IgD-negative memory B cell (primary cell): ENCODE measurements at regions not wholly inside any gene's neighbourhood (a gene's known extent, or its start where the extent isn't known, plus 50 kb on each side); places are given as distances from the start of the nearest gene placed in this dataset.

ENCODE experiments used
- H3K27ac Mint-ChIP-seq, 3 donors: one replicate each; pipeline ENCODE4 v1.8.0; 2020 to 2022; ENCODE audit warnings: mild to moderate bottlenecking in 3 of 3, mixed read lengths in 3 of 3, moderate library complexity in 1 of 3
- H3K27me3 Mint-ChIP-seq: one replicate; pipeline ENCODE4 v1.8.0; 2021; ENCODE audit warnings: mixed read lengths
- H3K36me3 Mint-ChIP-seq: one replicate; pipeline ENCODE4 v1.8.0; 2020; ENCODE audit warnings: mild to moderate bottlenecking, mixed read lengths
- H3K4me1 Mint-ChIP-seq, 3 donors: one replicate each; pipeline ENCODE4 v1.8.0; 2020 to 2022; ENCODE audit warnings: mixed read lengths in 3 of 3, mild to moderate bottlenecking in 1 of 3
- H3K4me3 Mint-ChIP-seq, 4 donors: one replicate each; pipeline ENCODE4 v1.8.0; 2020 to 2022; ENCODE audit warnings: mild to moderate bottlenecking in 4 of 4, mixed read lengths in 4 of 4, moderate library complexity in 3 of 4
- H3K9me3 Mint-ChIP-seq, 3 donors: one replicate each; pipeline ENCODE4 v1.8.0; 2020 to 2021; ENCODE audit warnings: mixed read lengths in 3 of 3, mild to moderate bottlenecking in 1 of 3

DNA sequence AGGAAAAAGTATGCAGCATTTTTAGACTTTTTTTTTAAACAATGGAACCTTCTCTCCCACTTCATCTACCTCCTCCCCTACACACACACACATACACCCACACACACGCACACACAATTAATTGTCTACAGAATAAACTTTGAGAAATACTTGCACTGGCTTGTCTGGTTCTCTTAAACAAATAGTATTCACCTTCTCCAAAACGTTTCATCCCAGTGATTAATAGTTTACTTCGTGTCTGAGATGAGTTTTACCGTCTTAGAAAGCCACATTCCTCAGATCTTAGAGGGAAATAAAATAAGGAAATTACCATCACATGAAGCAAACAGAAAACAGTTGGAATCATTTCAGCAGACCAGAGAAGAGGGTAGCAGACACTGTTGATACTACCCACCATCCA is 570.6 kb upstream of the CLINT1 start:
- no peaks in the 10 kb centered on the region for H3K27me3 Mint-ChIP-seq
- H3K36me3 Mint-ChIP-seq = peaks cover 5% of the 10 kb centered on the region
- H3K4me1 Mint-ChIP-seq = peaks cover 13 to 18% (median 17%) of the 10 kb centered on the region in 3 donors
- peak overlapping the region in 1 of 3 donors; percentile 44 for H3K27ac Mint-ChIP-seq
- H3K4me3 Mint-ChIP-seq = no peak overlapping the region
- H3K9me3 Mint-ChIP-seq = peaks cover 1 to 6% (median 2%) of the 10 kb centered on the region in 3 donors

- no peak overlapping the region for H3K27ac Mint-ChIP-seq
- no peaks in the 10 kb centered on the region for H3K27me3 Mint-ChIP-seq
These were observed 564.8 kb upstream of the CLINT1 start for GRCh38 chr5:158423623-158424200.

DNA sequence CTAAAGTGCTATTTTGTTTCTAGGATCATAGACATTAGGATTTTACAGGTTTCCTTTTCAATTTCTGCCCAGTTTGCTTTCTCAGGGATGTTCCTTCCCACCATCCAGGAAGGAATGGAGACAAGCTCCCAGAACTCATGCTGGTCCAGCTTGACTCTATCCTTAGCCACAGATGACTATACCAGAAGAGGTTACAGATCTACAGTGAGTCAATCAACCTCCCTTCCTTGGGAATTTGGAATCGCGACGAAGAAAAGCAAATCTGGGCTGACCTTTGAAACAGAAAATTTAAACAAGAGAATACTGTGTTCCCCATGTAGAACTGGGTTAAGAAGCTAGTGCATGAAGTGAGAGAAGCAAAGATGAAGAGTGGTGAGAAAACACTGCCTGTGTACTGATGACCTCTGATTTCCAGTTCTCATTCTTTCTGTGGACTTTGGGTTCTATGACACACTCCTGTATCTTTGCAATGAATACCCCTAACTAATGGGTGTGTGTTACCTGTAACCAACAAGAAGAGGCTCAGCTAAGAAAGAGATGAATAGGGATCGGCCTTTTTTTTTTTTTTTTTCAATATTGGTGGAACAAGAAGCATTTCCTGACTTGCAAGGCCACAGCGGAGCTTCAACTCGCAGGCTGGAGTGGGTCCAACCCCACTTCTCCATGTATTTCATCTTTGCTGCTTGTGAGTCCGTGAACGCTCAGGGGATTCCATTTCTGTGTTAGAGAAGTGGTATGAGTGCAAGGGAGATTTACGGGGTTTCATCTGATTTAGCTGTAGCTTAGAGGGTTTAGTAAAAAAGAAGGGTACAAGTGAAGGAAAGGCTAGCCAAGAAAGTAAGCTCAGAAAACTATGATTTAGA is 563.9 kb upstream of the CLINT1 start:
- no peak overlapping the region for H3K4me3 Mint-ChIP-seq
- no peak overlapping the region for H3K27ac Mint-ChIP-seq

More at GRCh38 chr5:158423623-158424200, 564.8 kb upstream of the CLINT1 start:
- peaks cover 0 to 3% (median 2%) of the 10 kb centered on the region in 3 donors for H3K9me3 Mint-ChIP-seq
- no peak overlapping the region for H3K4me3 Mint-ChIP-seq
- peaks cover 5% of the 10 kb centered on the region for H3K36me3 Mint-ChIP-seq
- H3K4me1 Mint-ChIP-seq = peaks cover 6 to 12% (median 6%) of the 10 kb centered on the region in 3 donors

GRCh38 chr5:158421319-158421718 is 562.4 kb upstream of the CLINT1 start:
- Mint-ChIP-seq H3K4me1 (peaks cover 6 to 12% (median 6%) of the 10 kb centered on the region in 3 donors), H3K27me3 (no peaks in the 10 kb centered on the region), H3K27ac (no peak overlapping the region), H3K4me3 (peak overlapping the region in 1 of 4 donors; percentile 49), H3K9me3 (peaks cover 0 to 3% (median 0%) of the 10 kb centered on the region in 3 donors), H3K36me3 (peaks cover 1% of the 10 kb centered on the region)

More for the DNA sequence above, 563.9 kb upstream of the CLINT1 start:
- Mint-ChIP-seq H3K27me3 (no peaks in the 10 kb centered on the region), H3K9me3 (peaks cover 0 to 3% (median 0%) of the 10 kb centered on the region in 3 donors), H3K4me1 (peaks cover 6 to 12% (median 6%) of the 10 kb centered on the region in 3 donors), H3K36me3 (peaks cover 1% of the 10 kb centered on the region)

DNA sequence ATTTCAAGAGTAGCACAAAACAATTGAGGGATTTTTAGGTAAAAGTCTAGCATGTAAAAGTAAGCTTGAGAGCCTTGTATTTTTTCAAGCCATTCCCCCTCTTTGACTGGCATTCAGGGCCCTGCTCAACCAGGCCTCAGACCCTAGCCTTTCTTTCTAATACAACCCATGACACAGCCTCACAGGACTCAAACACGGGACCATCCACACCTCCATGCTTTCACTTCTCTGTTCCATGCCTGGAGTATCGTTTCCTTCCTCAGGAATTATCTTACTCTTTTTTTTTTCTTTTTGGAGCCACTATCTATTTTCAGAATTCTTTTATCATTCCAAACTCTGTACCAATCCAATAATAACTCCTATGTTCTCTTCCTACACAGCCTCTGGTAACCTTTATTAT is 560.2 kb upstream of the CLINT1 start:
- Mint-ChIP-seq H3K27ac (no peak overlapping the region), H3K4me3 (no peak overlapping the region), H3K4me1 (peaks cover 6 to 12% (median 6%) of the 10 kb centered on the region in 3 donors), H3K9me3 (peaks cover 0 to 3% (median 0%) of the 10 kb centered on the region in 3 donors), H3K27me3 (no peaks in the 10 kb centered on the region), H3K36me3 (no peaks in the 10 kb centered on the region)

- peaks cover 0 to under 1% (median 0%) of the 10 kb centered on the region in 3 donors for H3K9me3 Mint-ChIP-seq
These were observed 555.8 kb upstream of the CLINT1 start for GRCh38 chr5:158414780-158415179.

GRCh38 chr5:158414333-158414762 is 555.4 kb upstream of the CLINT1 start:
- H3K27me3 Mint-ChIP-seq = no peaks in the 10 kb centered on the region
- H3K4me1 Mint-ChIP-seq = peaks cover 3 to 9% (median 7%) of the 10 kb centered on the region in 3 donors
- H3K27ac Mint-ChIP-seq = no peak overlapping the region
- H3K4me3 Mint-ChIP-seq = no peak overlapping the region
- no peaks in the 10 kb centered on the region for H3K36me3 Mint-ChIP-seq
- no peaks in the 10 kb centered on the region for H3K9me3 Mint-ChIP-seq

More at GRCh38 chr5:158414780-158415179, 555.8 kb upstream of the CLINT1 start:
- peaks cover 3 to 9% (median 7%) of the 10 kb centered on the region in 3 donors for H3K4me1 Mint-ChIP-seq
- no peaks in the 10 kb centered on the region for H3K27me3 Mint-ChIP-seq
- no peak overlapping the region for H3K27ac Mint-ChIP-seq
- H3K4me3 Mint-ChIP-seq = no peak overlapping the region
- no peaks in the 10 kb centered on the region for H3K36me3 Mint-ChIP-seq

- Mint-ChIP-seq H3K4me1 (peaks cover 3 to 9% (median 7%) of the 10 kb centered on the region in 3 donors), H3K36me3 (peaks cover 2% of the 10 kb centered on the region), H3K4me3 (peak overlapping the region in 1 of 4 donors; percentile 39), H3K27me3 (no peaks in the 10 kb centered on the region), H3K9me3 (no peaks in the 10 kb centered on the region), H3K27ac (no peak overlapping the region)
These were observed 554.3 kb upstream of the CLINT1 start for GRCh38 chr5:158413122-158413680.

DNA sequence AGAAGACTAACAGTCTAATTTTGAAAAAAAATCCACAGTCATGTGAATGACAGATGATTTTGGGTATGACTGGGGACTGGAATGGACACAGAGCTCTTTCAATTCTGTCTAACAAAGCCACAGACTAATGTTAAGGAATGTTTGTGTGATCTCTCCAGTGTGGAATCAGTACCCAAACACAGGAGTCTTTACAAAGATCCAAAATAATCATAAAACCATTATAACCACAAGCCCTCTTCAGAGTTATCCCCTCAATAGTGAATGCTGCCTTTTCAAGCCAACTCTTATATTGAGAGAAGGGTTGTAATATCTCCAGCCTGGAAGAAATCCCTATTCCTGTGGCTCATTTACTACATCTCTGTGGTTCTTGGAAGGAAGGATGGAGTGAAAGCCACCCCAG is 552.0 kb upstream of the CLINT1 start:
- peaks cover 3 to 9% (median 7%) of the 10 kb centered on the region in 3 donors for H3K4me1 Mint-ChIP-seq
- peaks cover 2% of the 10 kb centered on the region for H3K36me3 Mint-ChIP-seq
- no peak overlapping the region for H3K27ac Mint-ChIP-seq
- H3K9me3 Mint-ChIP-seq = no peaks in the 10 kb centered on the region
- no peak overlapping the region for H3K4me3 Mint-ChIP-seq
- no peaks in the 10 kb centered on the region for H3K27me3 Mint-ChIP-seq

- H3K27ac Mint-ChIP-seq = no peak overlapping the region
These were observed 550.6 kb upstream of the CLINT1 start for GRCh38 chr5:158409507-158409906.

GRCh38 chr5:158407824-158408195 is 548.9 kb upstream of the CLINT1 start:
- H3K27me3 Mint-ChIP-seq = no peaks in the 10 kb centered on the region
- H3K4me1 Mint-ChIP-seq = peaks cover 0 to 2% (median 0%) of the 10 kb centered on the region in 3 donors
- no peak overlapping the region for H3K4me3 Mint-ChIP-seq
- peaks cover 8% of the 10 kb centered on the region for H3K36me3 Mint-ChIP-seq
- no peak overlapping the region for H3K27ac Mint-ChIP-seq
- H3K9me3 Mint-ChIP-seq = peaks cover 0 to 8% (median 7%) of the 10 kb centered on the region in 3 donors

More at GRCh38 chr5:158409507-158409906, 550.6 kb upstream of the CLINT1 start:
- peaks cover 3% of the 10 kb centered on the region for H3K36me3 Mint-ChIP-seq
- H3K27me3 Mint-ChIP-seq = no peaks in the 10 kb centered on the region
- peaks cover 0 to 4% (median 0%) of the 10 kb centered on the region in 3 donors for H3K9me3 Mint-ChIP-seq
- H3K4me3 Mint-ChIP-seq = no peak overlapping the region
- H3K4me1 Mint-ChIP-seq = peaks cover 3 to 9% (median 7%) of the 10 kb centered on the region in 3 donors

DNA sequence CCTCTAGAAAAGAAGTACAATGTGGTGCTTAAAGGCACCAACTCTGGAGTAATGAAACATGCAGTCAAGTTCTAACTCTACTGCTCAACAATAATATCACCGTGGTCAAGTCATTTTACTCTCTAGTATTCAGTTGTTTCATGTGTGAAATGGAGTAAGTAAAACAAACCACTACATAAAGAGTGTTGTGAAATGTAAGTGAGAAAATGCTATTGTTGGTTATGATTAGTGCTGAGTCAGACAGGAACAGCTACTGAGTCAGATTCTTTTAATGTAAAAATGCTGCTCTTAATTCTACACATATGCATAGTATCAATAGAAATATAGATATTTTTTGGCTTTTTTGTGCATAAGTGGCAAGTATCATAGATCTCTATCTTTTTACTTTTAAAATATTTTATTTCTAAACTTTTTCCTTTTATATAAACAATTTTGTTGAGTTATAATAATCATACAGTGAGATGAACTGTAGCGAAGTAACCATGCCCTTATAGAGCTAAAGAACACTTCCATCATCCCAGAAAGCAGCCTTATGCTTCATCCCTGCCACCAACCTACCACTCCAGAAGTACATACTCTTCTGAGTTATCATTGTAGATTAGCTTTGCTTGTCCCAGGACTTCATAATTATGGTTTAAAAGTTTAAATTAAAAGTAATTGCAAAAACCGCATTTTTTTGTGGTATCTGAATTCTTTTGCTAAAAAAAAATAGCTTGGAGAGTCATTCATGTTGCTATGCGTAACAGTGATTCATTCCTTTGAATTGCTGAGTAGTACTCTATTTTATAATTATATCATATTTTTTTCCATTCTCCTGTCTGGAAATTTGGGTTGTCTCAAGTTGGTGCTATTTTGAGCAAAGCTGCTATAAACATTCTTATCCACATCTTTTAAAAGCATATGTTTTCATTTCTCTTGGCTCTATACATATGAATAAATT is 548.2 kb upstream of the CLINT1 start:
- Mint-ChIP-seq H3K4me1 (peaks cover 0 to 2% (median 0%) of the 10 kb centered on the region in 3 donors), H3K27ac (no peak overlapping the region), H3K36me3 (peaks cover 8% of the 10 kb centered on the region)

DNA sequence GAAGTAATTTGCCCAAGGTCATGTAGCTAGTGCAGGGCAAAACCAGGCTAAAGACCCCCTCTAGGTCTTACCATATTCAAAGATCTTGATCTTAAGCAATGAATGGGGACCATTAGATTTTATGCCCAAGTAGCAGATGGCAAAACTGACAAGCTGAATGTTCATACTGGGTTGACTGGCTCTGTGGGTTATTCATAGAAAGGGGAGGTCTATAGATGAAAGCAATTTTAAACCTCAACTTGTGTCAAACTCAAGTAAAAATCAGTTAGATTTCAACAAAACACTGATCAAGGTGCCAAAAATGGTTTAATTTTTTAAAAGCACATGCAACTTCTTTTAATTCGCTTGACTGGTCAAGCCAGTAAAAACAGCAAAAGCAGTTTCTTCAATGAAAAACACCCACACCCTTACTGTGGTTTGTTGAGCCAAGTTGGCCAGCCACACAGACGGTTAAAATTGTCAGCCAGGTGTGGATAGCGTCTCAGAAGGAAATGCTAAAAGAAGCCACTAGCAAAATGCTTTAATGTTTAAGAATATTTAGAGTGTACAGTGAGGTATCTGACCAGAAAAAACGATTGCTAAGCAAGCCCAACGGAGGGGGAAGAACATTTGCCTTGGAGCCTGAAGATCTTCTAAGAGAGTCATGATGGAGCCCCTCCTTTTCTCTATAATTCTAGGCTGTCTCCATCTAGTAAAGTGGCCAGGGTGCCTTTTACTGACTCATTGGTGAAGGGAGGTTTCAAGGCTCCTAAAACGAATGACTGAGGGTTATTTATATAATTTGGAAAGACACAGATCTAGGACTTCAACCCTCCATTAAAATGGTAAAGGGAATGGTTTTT is 539.6 kb upstream of the CLINT1 start:
- H3K9me3 Mint-ChIP-seq = peaks cover 2 to 8% (median 6%) of the 10 kb centered on the region in 3 donors
- H3K4me1 Mint-ChIP-seq = peaks cover 19 to 28% (median 26%) of the 10 kb centered on the region in 3 donors
- peak overlapping the region in 3 of 4 donors; percentile 8 to 86 (median 81) for H3K4me3 Mint-ChIP-seq
- no peaks in the 10 kb centered on the region for H3K27me3 Mint-ChIP-seq
- H3K36me3 Mint-ChIP-seq = no peaks in the 10 kb centered on the region
- H3K27ac Mint-ChIP-seq = no peak overlapping the region

More for the DNA sequence above, 548.2 kb upstream of the CLINT1 start:
- Mint-ChIP-seq H3K9me3 (peaks cover 0 to 8% (median 7%) of the 10 kb centered on the region in 3 donors), H3K27me3 (no peaks in the 10 kb centered on the region), H3K4me3 (no peak overlapping the region)
